Gastroesophageal sphincter (tissue), 3 donors: ENCODE measurements at regions not wholly inside any gene's neighbourhood (a gene's known extent, or its start where the extent isn't known, plus 50 kb on each side); places are given as distances from the start of the nearest gene placed in this dataset.

Experiments used
- POLR2A ChIP-seq, 2 donors: fragments of 450-650 bp; IDR thresholded peaks; one replicate each; pipeline ENCODE4 v1.6.1; 2017; ENCODE audit warnings: antibody characterized with exemption in 2 of 2, mild to moderate bottlenecking in 2 of 2, moderate library complexity in 1 of 2
- TF ChIP-seq, protein P1 (sequence below), 4 experiments: fragments of 200-600 bp in 2 of 4; fragments of 450-650 bp in 2 of 4; sonication (generic) in 1 of 4; IDR thresholded peaks; one replicate each; pipeline ENCODE4 v1.5.1; 2017 to 2019; ENCODE audit warnings: antibody characterized with exemption in 4 of 4, mild to moderate bottlenecking in 2 of 4, moderate library complexity in 2 of 4

DNA sequence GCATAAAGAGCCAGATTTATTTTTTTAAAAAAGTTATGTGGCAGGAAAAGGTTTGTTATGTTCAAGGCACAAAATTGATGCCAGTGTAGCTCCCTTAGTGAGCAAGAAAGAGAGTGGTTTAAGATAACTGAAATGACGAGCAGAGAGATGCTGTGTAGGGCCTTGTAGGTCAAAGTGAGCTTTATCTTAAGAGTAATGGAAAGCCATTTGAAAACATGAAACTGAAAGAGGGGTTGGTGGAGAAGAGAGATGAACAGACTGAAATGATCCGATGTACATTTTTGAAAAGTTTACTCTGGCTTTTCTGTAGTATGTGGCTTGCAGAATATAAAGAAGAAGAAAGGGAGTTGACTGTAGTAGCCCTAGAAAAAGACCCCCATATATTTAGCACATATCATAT is 383.6 kb downstream of the PLA2G4A start:
- TF ChIP-seq, protein P1, sequence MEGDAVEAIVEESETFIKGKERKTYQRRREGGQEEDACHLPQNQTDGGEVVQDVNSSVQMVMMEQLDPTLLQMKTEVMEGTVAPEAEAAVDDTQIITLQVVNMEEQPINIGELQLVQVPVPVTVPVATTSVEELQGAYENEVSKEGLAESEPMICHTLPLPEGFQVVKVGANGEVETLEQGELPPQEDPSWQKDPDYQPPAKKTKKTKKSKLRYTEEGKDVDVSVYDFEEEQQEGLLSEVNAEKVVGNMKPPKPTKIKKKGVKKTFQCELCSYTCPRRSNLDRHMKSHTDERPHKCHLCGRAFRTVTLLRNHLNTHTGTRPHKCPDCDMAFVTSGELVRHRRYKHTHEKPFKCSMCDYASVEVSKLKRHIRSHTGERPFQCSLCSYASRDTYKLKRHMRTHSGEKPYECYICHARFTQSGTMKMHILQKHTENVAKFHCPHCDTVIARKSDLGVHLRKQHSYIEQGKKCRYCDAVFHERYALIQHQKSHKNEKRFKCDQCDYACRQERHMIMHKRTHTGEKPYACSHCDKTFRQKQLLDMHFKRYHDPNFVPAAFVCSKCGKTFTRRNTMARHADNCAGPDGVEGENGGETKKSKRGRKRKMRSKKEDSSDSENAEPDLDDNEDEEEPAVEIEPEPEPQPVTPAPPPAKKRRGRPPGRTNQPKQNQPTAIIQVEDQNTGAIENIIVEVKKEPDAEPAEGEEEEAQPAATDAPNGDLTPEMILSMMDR (IDR thresholded peaks at IDR 0.05) = no peak
- no peak for TF ChIP-seq POLR2A (IDR thresholded peaks at IDR 0.05)
